SK-N-SH treated with all-trans-retinoic acid at 6 μM for 48 hours (cell line): ENCODE measurements at regions not wholly inside any gene's neighbourhood (a gene's known extent, or its start where the extent isn't known, plus 50 kb on each side); places are given as distances from the start of the nearest gene placed in this dataset.

Experiments used
- ATAC-seq: fragments of 200-7000 bp; cut with Tn5 transposase; 3 replicates; pipeline ENCODE4 v1.9.1; 2020; ENCODE audit warnings: mild to moderate bottlenecking, moderate library complexity
- BACH2 ChIP-seq: fragments of 250-450 bp; sonication (Bioruptor Pico); IDR thresholded peaks from 2 replicates; pipeline ENCODE4 v1.9.0; 2021; ENCODE audit warnings: mild to moderate bottlenecking, borderline replicate concordance
- CREB5 ChIP-seq: fragments of 250-450 bp; sonication (Bioruptor Pico); IDR thresholded peaks from 2 replicates; pipeline ENCODE4 v1.5.1; 2020; ENCODE audit warnings: low read depth, mild to moderate bottlenecking, moderate library complexity
- CSDC2 ChIP-seq: fragments of 250-450 bp; sonication (Bioruptor Pico); IDR thresholded peaks from 2 replicates; pipeline ENCODE4 v1.5.0; 2020; ENCODE audit warnings: mild to moderate bottlenecking, moderate library complexity
- ESRRG ChIP-seq: fragments of 250-450 bp; sonication (Bioruptor Pico); IDR thresholded peaks from 2 replicates; pipeline ENCODE4 v1.6.1; 2021; ENCODE audit warnings: mild to moderate bottlenecking
- ISL1 ChIP-seq: fragments of 250-450 bp; sonication (Bioruptor Pico); IDR thresholded peaks from 2 replicates; pipeline ENCODE4 v2.1.2; 2022; ENCODE audit warnings: mild to moderate bottlenecking, moderate library complexity
- OSR1 ChIP-seq: fragments of 250-450 bp; sonication (Bioruptor Pico); IDR thresholded peaks from 2 replicates; pipeline ENCODE4 v1.8.0; 2022; ENCODE audit warnings: moderate library complexity, mild to moderate bottlenecking, inconsistent platforms
- PPARA ChIP-seq: fragments of 250-450 bp; sonication (Bioruptor Pico); IDR thresholded peaks from 2 replicates; pipeline ENCODE4 v1.5.0; 2020; ENCODE audit warnings: mild to moderate bottlenecking, borderline replicate concordance
- RARB ChIP-seq: fragments of 250-450 bp; sonication (Bioruptor Pico); IDR thresholded peaks from 2 replicates; pipeline ENCODE4 v1.8.0; 2021; ENCODE audit warnings: mild to moderate bottlenecking, moderate library complexity
- SNAI2 ChIP-seq: fragments of 250-450 bp; sonication (Bioruptor Pico); IDR thresholded peaks from 2 replicates; pipeline ENCODE4 v1.5.0; 2020; ENCODE audit warnings: mild to moderate bottlenecking, moderate library complexity
- TCF4 ChIP-seq: fragments of 250-450 bp; sonication (Bioruptor Pico); IDR thresholded peaks from 2 replicates; pipeline ENCODE4 v1.8.0; 2021; ENCODE audit warnings: mild to moderate bottlenecking, moderate library complexity, borderline replicate concordance
- TOX ChIP-seq: fragments of 250-450 bp; sonication (Bioruptor Pico); IDR thresholded peaks from 2 replicates; pipeline ENCODE4 v1.8.0; 2021; ENCODE audit warnings: mild to moderate bottlenecking, moderate library complexity, borderline replicate concordance
- TSHZ2 ChIP-seq: fragments of 250-450 bp; sonication (Bioruptor Pico); IDR thresholded peaks from 2 replicates; pipeline ENCODE4 v1.5.0; 2020; ENCODE audit warnings: mild to moderate bottlenecking, moderate library complexity
- ZFP3 ChIP-seq: fragments of 250-450 bp; sonication (Bioruptor Pico); IDR thresholded peaks from 2 replicates; pipeline ENCODE4 v1.5.0; 2020; ENCODE audit warnings: mild to moderate bottlenecking, moderate library complexity
- ZFP30 ChIP-seq: fragments of 450-650 bp; formaldehyde crosslinking; IDR thresholded peaks from 2 replicates; pipeline ENCODE4 v1.5.0; 2022; ENCODE audit warnings: mild to moderate bottlenecking, moderate library complexity
- ZNF565 ChIP-seq: fragments of 450-650 bp; formaldehyde crosslinking; conservative IDR thresholded peaks from 2 replicates; pipeline ENCODE4 v1.5.0; 2020; ENCODE audit warnings: low read depth, mild to moderate bottlenecking, moderate library complexity
- ZNF8 ChIP-seq: fragments of 450-650 bp; formaldehyde crosslinking; IDR thresholded peaks from 2 replicates; pipeline ENCODE4 v1.5.0; 2020; ENCODE audit warnings: mild to moderate bottlenecking, moderate library complexity
- TF ChIP-seq, protein P1 (sequence below): fragments of 250-450 bp; sonication (Bioruptor Pico); IDR thresholded peaks from 2 replicates; pipeline ENCODE4 v1.8.0; 2020; ENCODE audit warnings: mild to moderate bottlenecking, moderate library complexity, borderline replicate concordance
- TF ChIP-seq, protein P2 (sequence below): fragments of 250-450 bp; sonication (Bioruptor Pico); IDR thresholded peaks from 2 replicates; pipeline ENCODE4 v1.8.0; 2021; ENCODE audit warnings: low read depth, mild to moderate bottlenecking, moderate library complexity, borderline replicate concordance

GRCh38 chr1:233453433-233454200 lies 126.1 kb downstream of the MAP3K21 start:
- TF ChIP-seq RARB (no peak), CREB5 (CRISPR knock-in tag) (no peak)
- no peak for ATAC-seq

DNA sequence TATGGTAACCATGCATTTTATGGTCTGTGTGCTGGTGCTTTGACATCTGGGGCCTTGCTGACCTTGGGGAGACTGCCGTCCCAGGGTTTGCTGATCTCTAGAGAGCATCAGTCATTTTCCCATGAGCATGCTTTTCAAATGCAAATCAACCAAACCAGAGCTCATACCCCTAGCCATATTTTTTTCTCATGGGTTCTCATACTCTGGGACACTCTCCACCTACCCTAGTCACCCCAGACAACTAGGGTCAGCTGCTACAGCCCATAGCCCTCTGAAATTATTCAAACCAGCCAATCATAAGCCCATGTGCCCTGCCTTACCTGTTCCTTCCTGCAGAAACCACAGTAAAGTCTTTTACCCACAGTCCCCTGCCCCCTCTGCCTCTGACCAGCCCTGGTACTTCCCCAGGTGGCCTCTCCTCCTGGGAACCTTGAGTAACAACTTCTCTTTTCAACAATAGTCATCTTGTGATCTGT lies 132.0 kb downstream of the MAP3K21 start:
- TF ChIP-seq ZFP30 (CRISPR knock-in tag) (no peak), TCF4 (CRISPR knock-in tag) (no peak), PPARA (CRISPR knock-in tag) (no peak), BACH2 (CRISPR knock-in tag) (no peak), CSDC2 (CRISPR knock-in tag) (no peak), ESRRG (CRISPR knock-in tag) (no peak), ZNF8 (no peak), OSR1 (no peak), TSHZ2 (no peak), ZFP3 (CRISPR knock-in tag) (no peak)
- TF ChIP-seq, all 23 proteins: peak for 0
- ATAC-seq = no peak

DNA sequence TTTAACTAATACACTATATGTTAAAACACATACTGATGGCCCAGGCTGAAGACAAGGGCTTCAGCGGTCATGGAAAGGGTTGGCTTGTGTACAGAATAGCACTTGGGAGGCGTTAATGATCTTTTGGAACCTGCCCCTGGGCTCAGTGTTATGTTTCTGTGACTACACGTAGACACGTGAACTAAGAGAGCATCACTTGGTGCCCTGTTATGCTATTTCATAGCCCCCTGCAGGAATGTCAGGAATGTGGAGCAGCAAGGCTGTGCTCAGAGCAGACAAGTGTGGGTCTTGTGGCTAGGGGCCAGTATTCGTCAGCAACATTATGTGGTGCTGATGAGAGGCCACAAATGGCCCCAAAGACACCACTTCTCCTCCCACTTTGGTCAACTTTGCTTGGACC lies 132.4 kb downstream of the MAP3K21 start:
- TF ChIP-seq, protein P1, sequence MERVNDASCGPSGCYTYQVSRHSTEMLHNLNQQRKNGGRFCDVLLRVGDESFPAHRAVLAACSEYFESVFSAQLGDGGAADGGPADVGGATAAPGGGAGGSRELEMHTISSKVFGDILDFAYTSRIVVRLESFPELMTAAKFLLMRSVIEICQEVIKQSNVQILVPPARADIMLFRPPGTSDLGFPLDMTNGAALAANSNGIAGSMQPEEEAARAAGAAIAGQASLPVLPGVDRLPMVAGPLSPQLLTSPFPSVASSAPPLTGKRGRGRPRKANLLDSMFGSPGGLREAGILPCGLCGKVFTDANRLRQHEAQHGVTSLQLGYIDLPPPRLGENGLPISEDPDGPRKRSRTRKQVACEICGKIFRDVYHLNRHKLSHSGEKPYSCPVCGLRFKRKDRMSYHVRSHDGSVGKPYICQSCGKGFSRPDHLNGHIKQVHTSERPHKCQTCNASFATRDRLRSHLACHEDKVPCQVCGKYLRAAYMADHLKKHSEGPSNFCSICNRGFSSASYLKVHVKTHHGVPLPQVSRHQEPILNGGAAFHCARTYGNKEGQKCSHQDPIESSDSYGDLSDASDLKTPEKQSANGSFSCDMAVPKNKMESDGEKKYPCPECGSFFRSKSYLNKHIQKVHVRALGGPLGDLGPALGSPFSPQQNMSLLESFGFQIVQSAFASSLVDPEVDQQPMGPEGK = no peak
- TF ChIP-seq ESRRG (CRISPR knock-in tag) (no peak), TOX (CRISPR knock-in tag) (no peak), CSDC2 (CRISPR knock-in tag) (no peak), PPARA (CRISPR knock-in tag) (no peak), ZFP30 (CRISPR knock-in tag) (no peak), BACH2 (CRISPR knock-in tag) (no peak)
- TF ChIP-seq, protein P2, sequence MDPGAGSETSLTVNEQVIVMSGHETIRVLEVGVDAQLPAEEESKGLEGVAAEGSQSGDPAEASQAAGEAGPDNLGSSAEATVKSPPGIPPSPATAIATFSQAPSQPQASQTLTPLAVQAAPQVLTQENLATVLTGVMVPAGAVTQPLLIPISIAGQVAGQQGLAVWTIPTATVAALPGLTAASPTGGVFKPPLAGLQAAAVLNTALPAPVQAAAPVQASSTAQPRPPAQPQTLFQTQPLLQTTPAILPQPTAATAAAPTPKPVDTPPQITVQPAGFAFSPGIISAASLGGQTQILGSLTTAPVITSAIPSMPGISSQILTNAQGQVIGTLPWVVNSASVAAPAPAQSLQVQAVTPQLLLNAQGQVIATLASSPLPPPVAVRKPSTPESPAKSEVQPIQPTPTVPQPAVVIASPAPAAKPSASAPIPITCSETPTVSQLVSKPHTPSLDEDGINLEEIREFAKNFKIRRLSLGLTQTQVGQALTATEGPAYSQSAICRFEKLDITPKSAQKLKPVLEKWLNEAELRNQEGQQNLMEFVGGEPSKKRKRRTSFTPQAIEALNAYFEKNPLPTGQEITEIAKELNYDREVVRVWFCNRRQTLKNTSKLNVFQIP (CRISPR knock-in tag) = no peak
- no peak for ATAC-seq

DNA sequence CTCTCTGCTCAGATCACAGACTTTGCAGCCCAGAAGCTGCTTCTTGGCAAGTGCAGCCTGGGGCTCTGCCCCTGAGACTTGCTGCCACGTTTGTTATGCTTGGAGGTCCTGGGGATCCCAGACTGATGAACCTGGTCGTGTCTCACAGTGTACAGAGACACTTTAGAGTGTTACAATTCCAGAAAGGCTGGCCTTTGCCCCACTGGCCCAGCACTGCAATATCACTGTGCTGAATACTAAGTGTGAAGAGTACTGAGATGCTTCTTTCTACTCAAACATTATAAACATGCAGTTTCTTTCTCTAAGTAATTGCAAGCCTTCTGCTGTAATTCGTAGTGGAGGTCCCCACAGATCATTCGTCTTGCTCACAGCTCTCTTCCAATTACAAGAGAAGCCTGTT lies 133.2 kb downstream of the MAP3K21 start:
- ATAC-seq = no peak

More for the DNA sequence above, 133.2 kb downstream of the MAP3K21 start:
- no peak for TF ChIP-seq TCF4 (CRISPR knock-in tag)
- TF ChIP-seq ZFP3 (CRISPR knock-in tag) = no peak
- TF ChIP-seq, protein P1 = no peak
- no peak for TF ChIP-seq SNAI2 (CRISPR knock-in tag)
- no peak for TF ChIP-seq PPARA (CRISPR knock-in tag)
- TF ChIP-seq TOX (CRISPR knock-in tag) = no peak
- no peak for TF ChIP-seq ZNF565 (CRISPR knock-in tag)
- TF ChIP-seq TSHZ2 = no peak
- TF ChIP-seq ISL1 (CRISPR knock-in tag) = no peak
- TF ChIP-seq OSR1 = no peak
- no peak for TF ChIP-seq CREB5 (CRISPR knock-in tag)
- TF ChIP-seq, all 23 proteins: peak for 0
